Uterus (tissue), 2 donors: ENCODE measurements at regions not wholly inside any gene's neighbourhood (a gene's known extent, or its start where the extent isn't known, plus 50 kb on each side); places are given as distances from the start of the nearest gene placed in this dataset.

Source experiments
- POLR2A ChIP-seq, 2 donors: fragments of 450-650 bp; IDR thresholded peaks; one replicate each; pipeline ENCODE4 v1.6.1; 2016; ENCODE audit warnings: antibody characterized with exemption in 2 of 2, mild to moderate bottlenecking in 1 of 2, moderate library complexity in 1 of 2
- TF ChIP-seq, protein P1 (sequence below), 4 experiments: fragments of 200-600 bp in 2 of 4; fragments of 450-650 bp in 2 of 4; sonication (generic) in 2 of 4; IDR thresholded peaks; one replicate each; pipeline ENCODE4 v1.5.1; 2016 to 2019; ENCODE audit warnings: antibody characterized with exemption in 4 of 4, mild to moderate bottlenecking in 2 of 4, moderate library complexity in 1 of 4

GRCh38 chr16:52783616-52784015 is 236.7 kb upstream of the TOX3 start:
- TF ChIP-seq, protein P1, sequence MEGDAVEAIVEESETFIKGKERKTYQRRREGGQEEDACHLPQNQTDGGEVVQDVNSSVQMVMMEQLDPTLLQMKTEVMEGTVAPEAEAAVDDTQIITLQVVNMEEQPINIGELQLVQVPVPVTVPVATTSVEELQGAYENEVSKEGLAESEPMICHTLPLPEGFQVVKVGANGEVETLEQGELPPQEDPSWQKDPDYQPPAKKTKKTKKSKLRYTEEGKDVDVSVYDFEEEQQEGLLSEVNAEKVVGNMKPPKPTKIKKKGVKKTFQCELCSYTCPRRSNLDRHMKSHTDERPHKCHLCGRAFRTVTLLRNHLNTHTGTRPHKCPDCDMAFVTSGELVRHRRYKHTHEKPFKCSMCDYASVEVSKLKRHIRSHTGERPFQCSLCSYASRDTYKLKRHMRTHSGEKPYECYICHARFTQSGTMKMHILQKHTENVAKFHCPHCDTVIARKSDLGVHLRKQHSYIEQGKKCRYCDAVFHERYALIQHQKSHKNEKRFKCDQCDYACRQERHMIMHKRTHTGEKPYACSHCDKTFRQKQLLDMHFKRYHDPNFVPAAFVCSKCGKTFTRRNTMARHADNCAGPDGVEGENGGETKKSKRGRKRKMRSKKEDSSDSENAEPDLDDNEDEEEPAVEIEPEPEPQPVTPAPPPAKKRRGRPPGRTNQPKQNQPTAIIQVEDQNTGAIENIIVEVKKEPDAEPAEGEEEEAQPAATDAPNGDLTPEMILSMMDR (IDR thresholded peaks at IDR 0.05), result no peak
- TF ChIP-seq POLR2A (IDR thresholded peaks at IDR 0.05), result no peak
